HG03575 (cell line): ENCODE measurements at regions not wholly inside any gene's neighbourhood (a gene's known extent, or its start where the extent isn't known, plus 50 kb on each side); places are given as distances from the start of the nearest gene placed in this dataset.

Experiments used
- ATAC-seq: cut with Tn5 transposase; IDR thresholded peaks from one replicate; pipeline ENCODE4 v1.9.1; 2021; ENCODE audit not compliant: unreplicated experiment, insufficient number of reproducible peaks, low FRiP score; ENCODE audit errors: extremely low read depth

GRCh38 chr1:208643005-208643597, 398.9 kb upstream of the PLXNA2 start:
- ATAC-seq = no peak

GRCh38 chr1:208644401-208645160, 400.4 kb upstream of the PLXNA2 start:
- ATAC-seq = no peak

GRCh38 chr1:208646431-208646830, 402.2 kb upstream of the PLXNA2 start:
- ATAC-seq = no peak

- no peak for ATAC-seq
Observed at GRCh38 chr1:208648146-208648545, 404.0 kb upstream of the PLXNA2 start.

GRCh38 chr1:208652296-208653160, 408.3 kb upstream of the PLXNA2 start:
- ATAC-seq = no peak

- ATAC-seq = no peak
Observed at GRCh38 chr1:208653426-208653825, 409.2 kb upstream of the PLXNA2 start.

GRCh38 chr1:208654241-208654640, 410.1 kb upstream of the PLXNA2 start:
- ATAC-seq = no peak

GRCh38 chr1:208665936-208666335, 421.8 kb upstream of the PLXNA2 start:
- ATAC-seq = no peak

GRCh38 chr1:208668991-208669390, 424.8 kb upstream of the PLXNA2 start:
- no peak for ATAC-seq

GRCh38 chr1:208670778-208671177, 426.6 kb upstream of the PLXNA2 start:
- ATAC-seq = no peak

GRCh38 chr1:208681878-208682663, 437.9 kb upstream of the PLXNA2 start:
- no peak for ATAC-seq

GRCh38 chr1:208682664-208683013, 438.5 kb upstream of the PLXNA2 start:
- no peak for ATAC-seq

- ATAC-seq = no peak
Observed at GRCh38 chr1:208683141-208683540, 439.0 kb upstream of the PLXNA2 start.

- ATAC-seq = no peak
Observed at GRCh38 chr1:208684192-208684591, 440.0 kb upstream of the PLXNA2 start.

GRCh38 chr1:208686592-208686991, 442.4 kb upstream of the PLXNA2 start:
- ATAC-seq = no peak

- no peak for ATAC-seq
Observed at GRCh38 chr1:208688656-208689315, 444.6 kb upstream of the PLXNA2 start.

- ATAC-seq = no peak
Observed at GRCh38 chr1:208691012-208691411, 446.8 kb upstream of the PLXNA2 start.

- no peak for ATAC-seq
Observed at GRCh38 chr1:208709981-208710380, 465.8 kb upstream of the PLXNA2 start.

- ATAC-seq = no peak
Observed at GRCh38 chr1:208714323-208714722, 470.1 kb upstream of the PLXNA2 start.
